WTC11 (cell line): ENCODE measurements at regions not wholly inside any gene's neighbourhood (a gene's known extent, or its start where the extent isn't known, plus 50 kb on each side); places are given as distances from the start of the nearest gene placed in this dataset.

Source experiments
- ATF3 ChIP-seq: sonication (generic); formaldehyde crosslinking; conservative IDR thresholded peaks from 2 replicates; pipeline ENCODE4 v1.8.1; 2022; ENCODE audit warnings: mild to moderate bottlenecking, missing genetic modification reagents
- CBFB ChIP-seq: sonication (generic); formaldehyde crosslinking; IDR thresholded peaks from 2 replicates; pipeline ENCODE4 v1.8.1; 2022; ENCODE audit warnings: mild to moderate bottlenecking, low read depth, missing genetic modification reagents
- CTCF ChIP-seq: fragments of 200-600 bp; IDR thresholded peaks from 2 replicates; pipeline ENCODE4 v1.8.0; 2022; ENCODE audit warnings: antibody characterized with exemption
- NR1H2 ChIP-seq: sonication (generic); formaldehyde crosslinking; IDR thresholded peaks from 2 replicates; pipeline ENCODE4 v1.9.0; 2021; ENCODE audit warnings: mild to moderate bottlenecking, moderate library complexity, missing genetic modification reagents
- SP1 ChIP-seq: sonication (generic); formaldehyde crosslinking; conservative IDR thresholded peaks from 2 replicates; pipeline ENCODE4 v1.8.1; 2022; ENCODE audit warnings: missing genetic modification reagents
- TEAD4 ChIP-seq: sonication (generic); formaldehyde crosslinking; IDR thresholded peaks from 2 replicates; pipeline ENCODE4 v1.8.0; 2022; ENCODE audit warnings: mild to moderate bottlenecking, missing genetic modification reagents
- TF ChIP-seq, protein P1 (sequence below): sonication (generic); formaldehyde crosslinking; IDR thresholded peaks from 2 replicates; pipeline ENCODE4 v1.8.1; 2023; ENCODE audit warnings: mild to moderate bottlenecking, moderate library complexity, missing genetic modification reagents
- TF ChIP-seq, protein P2 (sequence below): sonication (generic); formaldehyde crosslinking; IDR thresholded peaks from 2 replicates; pipeline ENCODE4 v1.8.1; 2023; ENCODE audit warnings: mild to moderate bottlenecking, missing genetic modification reagents, borderline replicate concordance

GRCh38 chr13:105118426-105118985 is 1417.0 kb downstream of the EFNB2 start:
- TF ChIP-seq SP1 (CRISPR knock-in tag) (no peak), TEAD4 (CRISPR knock-in tag) (no peak), ATF3 (CRISPR knock-in tag) (no peak), CTCF (no peak), CBFB (CRISPR knock-in tag) (no peak), NR1H2 (CRISPR knock-in tag) (no peak)
- TF ChIP-seq, protein P1, sequence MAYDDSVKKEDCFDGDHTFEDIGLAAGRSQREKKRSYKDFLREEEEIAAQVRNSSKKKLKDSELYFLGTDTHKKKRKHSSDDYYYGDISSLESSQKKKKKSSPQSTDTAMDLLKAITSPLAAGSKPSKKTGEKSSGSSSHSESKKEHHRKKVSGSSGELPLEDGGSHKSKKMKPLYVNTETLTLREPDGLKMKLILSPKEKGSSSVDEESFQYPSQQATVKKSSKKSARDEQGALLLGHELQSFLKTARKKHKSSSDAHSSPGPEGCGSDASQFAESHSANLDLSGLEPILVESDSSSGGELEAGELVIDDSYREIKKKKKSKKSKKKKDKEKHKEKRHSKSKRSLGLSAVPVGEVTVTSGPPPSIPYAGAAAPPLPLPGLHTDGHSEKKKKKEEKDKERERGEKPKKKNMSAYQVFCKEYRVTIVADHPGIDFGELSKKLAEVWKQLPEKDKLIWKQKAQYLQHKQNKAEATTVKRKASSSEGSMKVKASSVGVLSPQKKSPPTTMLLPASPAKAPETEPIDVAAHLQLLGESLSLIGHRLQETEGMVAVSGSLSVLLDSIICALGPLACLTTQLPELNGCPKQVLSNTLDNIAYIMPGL (CRISPR knock-in tag), result no peak
- TF ChIP-seq, protein P2, sequence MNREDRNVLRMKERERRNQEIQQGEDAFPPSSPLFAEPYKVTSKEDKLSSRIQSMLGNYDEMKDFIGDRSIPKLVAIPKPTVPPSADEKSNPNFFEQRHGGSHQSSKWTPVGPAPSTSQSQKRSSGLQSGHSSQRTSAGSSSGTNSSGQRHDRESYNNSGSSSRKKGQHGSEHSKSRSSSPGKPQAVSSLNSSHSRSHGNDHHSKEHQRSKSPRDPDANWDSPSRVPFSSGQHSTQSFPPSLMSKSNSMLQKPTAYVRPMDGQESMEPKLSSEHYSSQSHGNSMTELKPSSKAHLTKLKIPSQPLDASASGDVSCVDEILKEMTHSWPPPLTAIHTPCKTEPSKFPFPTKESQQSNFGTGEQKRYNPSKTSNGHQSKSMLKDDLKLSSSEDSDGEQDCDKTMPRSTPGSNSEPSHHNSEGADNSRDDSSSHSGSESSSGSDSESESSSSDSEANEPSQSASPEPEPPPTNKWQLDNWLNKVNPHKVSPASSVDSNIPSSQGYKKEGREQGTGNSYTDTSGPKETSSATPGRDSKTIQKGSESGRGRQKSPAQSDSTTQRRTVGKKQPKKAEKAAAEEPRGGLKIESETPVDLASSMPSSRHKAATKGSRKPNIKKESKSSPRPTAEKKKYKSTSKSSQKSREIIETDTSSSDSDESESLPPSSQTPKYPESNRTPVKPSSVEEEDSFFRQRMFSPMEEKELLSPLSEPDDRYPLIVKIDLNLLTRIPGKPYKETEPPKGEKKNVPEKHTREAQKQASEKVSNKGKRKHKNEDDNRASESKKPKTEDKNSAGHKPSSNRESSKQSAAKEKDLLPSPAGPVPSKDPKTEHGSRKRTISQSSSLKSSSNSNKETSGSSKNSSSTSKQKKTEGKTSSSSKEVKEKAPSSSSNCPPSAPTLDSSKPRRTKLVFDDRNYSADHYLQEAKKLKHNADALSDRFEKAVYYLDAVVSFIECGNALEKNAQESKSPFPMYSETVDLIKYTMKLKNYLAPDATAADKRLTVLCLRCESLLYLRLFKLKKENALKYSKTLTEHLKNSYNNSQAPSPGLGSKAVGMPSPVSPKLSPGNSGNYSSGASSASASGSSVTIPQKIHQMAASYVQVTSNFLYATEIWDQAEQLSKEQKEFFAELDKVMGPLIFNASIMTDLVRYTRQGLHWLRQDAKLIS (CRISPR knock-in tag), result no peak
